ENCODE measurements at regions not wholly inside any gene's neighbourhood (a gene's known extent, or its start where the extent isn't known, plus 50 kb on each side); places are given as distances from the start of the nearest gene placed in this dataset.

DNA sequence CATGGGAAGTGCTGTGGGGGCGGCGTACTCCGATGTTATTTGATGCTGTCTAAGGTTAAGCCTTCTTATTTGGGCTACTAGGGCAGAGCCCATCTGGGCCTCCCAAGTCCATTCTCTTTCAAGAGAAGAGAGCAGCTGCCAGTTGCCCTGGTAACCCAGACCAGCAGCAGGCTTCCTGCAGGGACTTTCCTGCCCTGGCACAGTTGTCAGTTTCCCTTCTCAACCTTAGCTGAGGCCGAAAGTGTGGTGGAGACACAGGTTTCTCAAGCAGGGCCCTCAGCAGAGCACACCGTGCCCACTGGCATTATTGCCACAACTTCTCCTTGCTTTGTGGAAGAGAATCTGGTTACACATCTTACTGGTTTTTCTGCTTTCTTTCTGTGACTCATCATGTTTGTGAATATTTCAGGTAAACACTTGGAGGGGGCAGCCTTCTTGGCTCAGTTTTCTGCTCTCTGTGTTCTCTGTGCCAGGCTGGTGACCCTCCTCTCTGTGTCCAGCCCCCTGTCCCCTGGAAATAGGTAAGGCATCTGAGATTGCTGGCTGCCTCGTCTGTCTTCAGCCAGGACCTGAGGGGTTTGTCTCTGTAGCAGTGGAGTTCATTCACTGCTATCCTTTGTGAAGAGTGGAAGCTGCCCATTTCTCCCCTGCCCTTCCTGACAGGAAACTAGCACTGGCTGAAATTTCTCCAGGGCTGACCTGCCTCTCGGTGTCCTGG lies 111.0 kb downstream of the B3GNT2 start:
- no peak overlapping the region for H3K4me3 ChIP-seq
- no peaks in the 10 kb centered on the region for H3K27me3 ChIP-seq
- intact Hi-C loops (cut with DNase I; ENCODE audit: low total_unique reads) = no loop called here
- no peaks in the 10 kb centered on the region for H3K36me3 ChIP-seq
- H3K4me1 ChIP-seq = no peaks in the 10 kb centered on the region
- peak in 1 of 2 donors; percentile 25 for DNase-seq
- TF ChIP-seq, protein P1, sequence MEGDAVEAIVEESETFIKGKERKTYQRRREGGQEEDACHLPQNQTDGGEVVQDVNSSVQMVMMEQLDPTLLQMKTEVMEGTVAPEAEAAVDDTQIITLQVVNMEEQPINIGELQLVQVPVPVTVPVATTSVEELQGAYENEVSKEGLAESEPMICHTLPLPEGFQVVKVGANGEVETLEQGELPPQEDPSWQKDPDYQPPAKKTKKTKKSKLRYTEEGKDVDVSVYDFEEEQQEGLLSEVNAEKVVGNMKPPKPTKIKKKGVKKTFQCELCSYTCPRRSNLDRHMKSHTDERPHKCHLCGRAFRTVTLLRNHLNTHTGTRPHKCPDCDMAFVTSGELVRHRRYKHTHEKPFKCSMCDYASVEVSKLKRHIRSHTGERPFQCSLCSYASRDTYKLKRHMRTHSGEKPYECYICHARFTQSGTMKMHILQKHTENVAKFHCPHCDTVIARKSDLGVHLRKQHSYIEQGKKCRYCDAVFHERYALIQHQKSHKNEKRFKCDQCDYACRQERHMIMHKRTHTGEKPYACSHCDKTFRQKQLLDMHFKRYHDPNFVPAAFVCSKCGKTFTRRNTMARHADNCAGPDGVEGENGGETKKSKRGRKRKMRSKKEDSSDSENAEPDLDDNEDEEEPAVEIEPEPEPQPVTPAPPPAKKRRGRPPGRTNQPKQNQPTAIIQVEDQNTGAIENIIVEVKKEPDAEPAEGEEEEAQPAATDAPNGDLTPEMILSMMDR (IDR thresholded peaks at IDR 0.05) = no peak
- TF ChIP-seq POLR2A (IDR thresholded peaks at IDR 0.05) = no peak
- H3K27ac ChIP-seq = peak overlapping the region; percentile 62 to 71
- H3K9me3 ChIP-seq = no peaks in the 10 kb centered on the region

DNA sequence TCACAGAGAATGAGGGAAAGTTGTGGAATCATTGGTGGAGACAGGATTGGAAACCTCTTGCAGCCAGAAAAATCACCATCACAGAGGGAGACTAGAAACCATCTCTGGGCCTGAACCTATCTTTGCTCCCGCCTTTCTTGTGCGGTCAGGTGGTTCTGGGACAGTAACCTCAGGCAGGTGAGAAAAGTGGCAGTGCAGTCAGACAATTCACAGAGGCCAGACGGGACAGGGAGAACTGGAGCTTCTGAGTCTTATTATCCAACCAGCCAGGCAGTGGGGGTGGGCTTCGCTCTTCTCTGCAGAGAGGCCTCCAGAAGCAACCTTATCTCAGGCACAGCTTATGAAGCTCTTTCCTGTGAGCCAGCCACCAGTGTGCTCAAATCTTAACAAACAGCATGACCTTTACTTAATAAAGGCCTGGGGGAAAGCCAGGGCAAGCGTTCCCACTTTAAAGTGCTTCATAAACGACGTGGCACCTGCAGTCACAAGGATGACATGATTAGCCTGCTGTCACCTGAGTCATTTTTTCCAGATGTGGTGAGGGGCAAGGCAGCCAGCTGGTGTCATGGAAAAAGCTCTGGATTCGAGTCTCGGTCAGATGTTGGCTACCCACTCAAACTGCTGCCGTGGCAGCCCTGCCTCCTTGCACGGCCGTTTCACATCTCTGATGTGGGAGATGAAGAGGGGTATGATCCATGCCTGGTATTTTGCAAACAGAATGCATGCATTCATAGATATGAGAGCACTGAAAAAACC lies 109.7 kb downstream of the B3GNT2 start:
- Histone ChIP-seq H3K27me3 (no peaks in the 10 kb centered on the region), H3K4me1 (no peaks in the 10 kb centered on the region), H3K36me3 (no peaks in the 10 kb centered on the region), H3K9me3 (no peaks in the 10 kb centered on the region), H3K27ac (peak overlapping the region in 1 of 2 donors; percentile 21), H3K4me3 (no peak overlapping the region)
- TF ChIP-seq, protein P1 (IDR thresholded peaks at IDR 0.05) = no peak
- intact Hi-C loops (cut with DNase I; ENCODE audit: low total_unique reads) = no loop called here
- DNase-seq = no peak

GRCh38 chr2:62304429-62305417 lies 108.8 kb downstream of the B3GNT2 start:
- no peaks in the 10 kb centered on the region for H3K4me1 ChIP-seq
- no peak for TF ChIP-seq POLR2A (IDR thresholded peaks at IDR 0.05)
- TF ChIP-seq, protein P1 (IDR thresholded peaks at IDR 0.05) = no peak
- DNase-seq = peak; percentile 22 to 63
- no peaks in the 10 kb centered on the region for H3K9me3 ChIP-seq
- H3K27ac ChIP-seq = peak overlapping the region; percentile 44 to 63
- H3K4me3 ChIP-seq = no peak overlapping the region
- no peaks in the 10 kb centered on the region for H3K27me3 ChIP-seq
- H3K36me3 ChIP-seq = no peaks in the 10 kb centered on the region
- intact Hi-C loops (cut with DNase I; ENCODE audit: low total_unique reads) = no loop called here

DNA sequence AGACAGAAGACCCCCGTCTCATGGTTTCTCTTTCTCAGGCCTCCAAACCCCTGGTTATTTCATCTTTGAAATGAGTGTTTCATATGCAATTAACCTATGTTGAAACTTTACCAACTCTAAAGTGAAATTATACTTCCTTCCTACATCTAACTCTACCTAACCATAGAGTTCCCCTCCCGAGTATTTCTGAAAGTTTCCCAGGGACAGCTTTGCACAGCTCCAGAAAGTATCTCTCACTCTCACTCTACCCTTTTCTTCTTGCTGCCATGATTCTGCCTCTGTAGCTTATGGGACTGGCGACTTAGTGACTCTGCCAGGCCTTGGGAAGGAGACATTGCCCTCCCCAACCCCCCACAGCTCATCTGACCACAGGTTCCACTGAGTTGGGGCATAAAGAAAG lies 107.9 kb downstream of the B3GNT2 start:
- Histone ChIP-seq H3K27me3 (no peaks in the 10 kb centered on the region), H3K4me1 (no peaks in the 10 kb centered on the region), H3K4me3 (no peak overlapping the region), H3K27ac (peak overlapping the region; percentile 44 to 63), H3K9me3 (no peaks in the 10 kb centered on the region), H3K36me3 (no peaks in the 10 kb centered on the region)
- DNase-seq = no peak
- TF ChIP-seq, protein P1 (IDR thresholded peaks at IDR 0.05) = no peak
- no peak for TF ChIP-seq POLR2A (IDR thresholded peaks at IDR 0.05)
- intact Hi-C loops (cut with DNase I; ENCODE audit: low total_unique reads) = no loop called here

Measured in uterus (tissue), 3 donors.